ENCODE measurements at regions not wholly inside any gene's neighbourhood (a gene's known extent, or its start where the extent isn't known, plus 50 kb on each side); places are given as distances from the start of the nearest gene placed in this dataset.

- TF ChIP-seq CTCF (optimal IDR thresholded peaks at IDR 0.05 in 1 of 3, IDR thresholded peaks at IDR 0.05 in 1 of 3, conservative IDR thresholded peaks at IDR 0.05 in 1 of 3; ENCODE audit: extremely low read depth in 1 of 3, insufficient read depth in 2 of 3, low read length in 3 of 3): no peak
- TF ChIP-seq EZH2 (IDR thresholded peaks at IDR 0.05; ENCODE audit: low read length): no peak
These were observed 502.7 kb upstream of the KLF4 start for GRCh38 chr9:107992271-107992670.

Data from keratinocyte (primary cell).